ENCODE measurements at regions not wholly inside any gene's neighbourhood (a gene's known extent, or its start where the extent isn't known, plus 50 kb on each side); places are given as distances from the start of the nearest gene placed in this dataset.

- Histone ChIP-seq H3K27ac (ENCODE audit: extremely low read depth, low read depth, low read length) (no peak overlapping the region), H2AFZ (ENCODE audit: low read depth, low read length) (no peak overlapping the region), H3K9me3 (replicated peaks; ENCODE audit: control insufficient read depth, insufficient read depth, low read depth, low read length) (no peaks in the 10 kb centered on the region), H3K4me1 (replicated peaks in 1 of 2; ENCODE audit: control insufficient read depth in 2 of 2, insufficient read depth in 2 of 2, low read length in 2 of 2) (no peaks in the 10 kb centered on the region), H3K4me2 (ENCODE audit: insufficient read depth, low read length) (no peak overlapping the region), H4K20me1 (replicated peaks; ENCODE audit: control insufficient read depth, insufficient read depth, low read length) (no peaks in the 10 kb centered on the region), H3K9me1 (ENCODE audit: control insufficient read depth, insufficient read depth, low read length) (no peaks in the 10 kb centered on the region), H3K79me2 (ENCODE audit: control insufficient read depth, insufficient read depth, low read length) (no peaks in the 10 kb centered on the region), H3K4me3 (no peak overlapping the region), H3K27me3 (ENCODE audit: control insufficient read depth in 2 of 2, insufficient read depth in 2 of 2, low read length in 2 of 2) (peaks cover 0 to 17% of the 10 kb centered on the region in 2 experiments; a peak in 2 of 5 replicates), H3K36me3 (ENCODE audit: control insufficient read depth, insufficient read depth, low read length) (no peaks in the 10 kb centered on the region), H3K9ac (ENCODE audit: insufficient read depth in 1 of 2, low read depth in 2 of 2, low read length in 2 of 2) (no peak overlapping the region)
- CTCF ChIA-PET (ENCODE audit: low intra/inter-chr PET ratio): no interaction called here
- WGBS (ENCODE audit: insufficient coverage, low coverage, missing lambda C conversion rate): 4% methylated on average over 2 of the region's 2 CpGs
- ATAC-seq (no peak), FAIRE-seq (no peak), DNase-seq (ENCODE audit: extremely low read depth in 1 of 4, low spot score in 3 of 4) (no peak)
- BruUV-seq (replicated peaks): no TSS peak
- intact Hi-C loops (cut with micrococcal nuclease) (no loop called here), in situ Hi-C loops (cut with MboI) (no loop called here)
- TF ChIP-seq ZNF384 (IDR thresholded peaks at IDR 0.05; ENCODE audit: low read depth, low read length): no peak
- TF ChIP-seq ZNF24 (IDR thresholded peaks at IDR 0.05): no peak
- TF ChIP-seq FOXJ2 (tag; IDR thresholded peaks at IDR 0.05): no peak
- no peak for TF ChIP-seq PML (IDR thresholded peaks at IDR 0.05; ENCODE audit: low read length)
- no peak for TF ChIP-seq YBX1 (IDR thresholded peaks at IDR 0.05)
- TF ChIP-seq ARID2 (IDR thresholded peaks at IDR 0.05): no peak
- no peak for TF ChIP-seq RCOR1 (IDR thresholded peaks at IDR 0.05; ENCODE audit: borderline replicate concordance in 1 of 2, low read depth in 2 of 2, low read length in 2 of 2)
- no peak for TF ChIP-seq TEAD2 (tag; IDR thresholded peaks at IDR 0.05)
- no peak for TF ChIP-seq OTX1 (CRISPR knock-in tag; IDR thresholded peaks at IDR 0.05)
- TF ChIP-seq ZNF124 (CRISPR knock-in tag; IDR thresholded peaks at IDR 0.05): no peak
- POLR2A ChIA-PET: no interaction called here
Measured at GRCh38 chr5:61216741-61217140, 54.5 kb upstream of the SMIM15 start.

GRCh38 chr5:61217214-61217613 is 54.9 kb upstream of the SMIM15 start:
- Histone ChIP-seq H3K36me3 (ENCODE audit: control insufficient read depth, insufficient read depth, low read length) (no peaks in the 10 kb centered on the region), H3K9me1 (ENCODE audit: control insufficient read depth, insufficient read depth, low read length) (no peaks in the 10 kb centered on the region), H2AFZ (ENCODE audit: low read depth, low read length) (no peak overlapping the region), H4K20me1 (replicated peaks; ENCODE audit: control insufficient read depth, insufficient read depth, low read length) (no peaks in the 10 kb centered on the region), H3K9ac (ENCODE audit: insufficient read depth in 1 of 2, low read depth in 2 of 2, low read length in 2 of 2) (no peak overlapping the region), H3K27me3 (ENCODE audit: control insufficient read depth in 2 of 2, insufficient read depth in 2 of 2, low read length in 2 of 2) (peaks cover 0 to 17% of the 10 kb centered on the region in 2 experiments; a peak in 2 of 5 replicates), H3K79me2 (ENCODE audit: control insufficient read depth, insufficient read depth, low read length) (no peaks in the 10 kb centered on the region), H3K4me1 (replicated peaks in 1 of 2; ENCODE audit: control insufficient read depth in 2 of 2, insufficient read depth in 2 of 2, low read length in 2 of 2) (no peaks in the 10 kb centered on the region), H3K9me3 (replicated peaks; ENCODE audit: control insufficient read depth, insufficient read depth, low read depth, low read length) (no peaks in the 10 kb centered on the region), H3K27ac (ENCODE audit: extremely low read depth, low read depth, low read length) (no peak overlapping the region), H3K4me2 (ENCODE audit: insufficient read depth, low read length) (no peak overlapping the region), H3K4me3 (no peak overlapping the region)
- POLR2A ChIA-PET: no interaction called here
- BruUV-seq (replicated peaks): no TSS peak
- CTCF ChIA-PET (ENCODE audit: low intra/inter-chr PET ratio): no interaction called here
- 0% methylated on average over 3 of the region's 3 CpGs for WGBS (ENCODE audit: insufficient coverage, low coverage, missing lambda C conversion rate)
- no peak for ATAC-seq
- TF ChIP-seq LEF1 (IDR thresholded peaks at IDR 0.05): no peak
- no peak for TF ChIP-seq CREM (IDR thresholded peaks at IDR 0.05; ENCODE audit: low read depth)
- TF ChIP-seq ZNF717 (CRISPR knock-in tag; IDR thresholded peaks at IDR 0.05): no peak
- no peak for TF ChIP-seq CEBPZ (IDR thresholded peaks at IDR 0.05; ENCODE audit: borderline replicate concordance, low read depth, low read length)
- DNase-seq (ENCODE audit: extremely low read depth in 1 of 4, low spot score in 3 of 4): no peak
- in situ Hi-C loops (cut with MboI): no loop called here
- FAIRE-seq: no peak
- intact Hi-C loops (cut with micrococcal nuclease): no loop called here

Data from K562 (cell line).